HepG2 (cell line): ENCODE measurements at regions not wholly inside any gene's neighbourhood (a gene's known extent, or its start where the extent isn't known, plus 50 kb on each side); places are given as distances from the start of the nearest gene placed in this dataset.

Experiments
- ONECUT2 ChIP-seq: sonication (generic); formaldehyde crosslinking; IDR thresholded peaks from 2 replicates; pipeline ENCODE4 v1.4.0; 2020; ENCODE audit warnings: missing genetic modification reagents
- ZNF550 ChIP-seq: sonication (generic); formaldehyde crosslinking; IDR thresholded peaks from 2 replicates; pipeline ENCODE4 v1.4.0; 2020; ENCODE audit warnings: mild to moderate bottlenecking, missing genetic modification reagents, borderline replicate concordance

- TF ChIP-seq ONECUT2 (CRISPR knock-in tag) (no peak), ZNF550 (CRISPR knock-in tag) (no peak)
These were observed 172.1 kb upstream of the GGTLC1 start for GRCh38 chr20:24160563-24161281.
